MCF 10A (cell line): ENCODE measurements at regions not wholly inside any gene's neighbourhood (a gene's known extent, or its start where the extent isn't known, plus 50 kb on each side); places are given as distances from the start of the nearest gene placed in this dataset.
"Not testable (repeated sequence)": the region's sequence is repeated elsewhere in the genome, so short reads cannot be mapped to it uniquely, and the experiment has no call there.

Experiments
- BruUV-seq: library from RNA; stranded (reverse); fragments of 400-500 nt; replicated peaks from 2 replicates; lab custom pipeline; 2021; lab: Mats Ljungman, UMichigan
- CTCF ChIA-PET: fragments of 300-600 bp; sonication (Branson Sonifier 250); formaldehyde crosslinking; extraction: SDS; loops from one replicate; lab custom pipeline; 2021; ENCODE audit warnings: antibody characterized with exemption, inconsistent platforms; lab: Yijun Ruan, JAX
- POLR2A ChIA-PET: fragments of 300-600, 350-650 bp; sonication (Branson Sonifier 250); formaldehyde crosslinking; extraction: SDS; loops from one replicate; lab custom pipeline; 2020; ENCODE audit warnings: antibody characterized with exemption, inconsistent platforms; lab: Yijun Ruan, JAX
- DNase-seq: peaks from one replicate; pipeline ENCODE4 v3.0.0-alpha.2; 2018; ENCODE audit not compliant: unreplicated experiment
- H3K27ac Mint-ChIP-seq: one replicate; pipeline ENCODE4 v1.8.0; 2022; ENCODE audit warnings: mild to moderate bottlenecking, low read depth, mixed read lengths; ENCODE audit not compliant: unreplicated experiment
- H3K27me3 Mint-ChIP-seq: one replicate; pipeline ENCODE4 v1.8.0; 2022; ENCODE audit warnings: mixed read lengths; ENCODE audit not compliant: insufficient read depth, unreplicated experiment
- H3K36me3 Mint-ChIP-seq: one replicate; pipeline ENCODE4 v1.8.0; 2022; ENCODE audit warnings: mild to moderate bottlenecking, moderate library complexity, mixed read lengths; ENCODE audit not compliant: insufficient read depth, unreplicated experiment
- H3K4me1 Mint-ChIP-seq: one replicate; pipeline ENCODE4 v1.8.0; 2022; ENCODE audit warnings: mixed read lengths; ENCODE audit not compliant: insufficient read depth, unreplicated experiment
- H3K4me3 Mint-ChIP-seq: one replicate; pipeline ENCODE4 v1.8.0; 2022; ENCODE audit warnings: mild to moderate bottlenecking, moderate library complexity, mixed read lengths; ENCODE audit not compliant: unreplicated experiment
- H3K9me3 Mint-ChIP-seq: one replicate; pipeline ENCODE4 v1.8.0; 2022; ENCODE audit warnings: mixed read lengths; ENCODE audit not compliant: unreplicated experiment
- CTCF ChIP-seq: fragments of 200-600 bp; IDR thresholded peaks from one replicate; pipeline ENCODE4 v1.8.0; 2022; ENCODE audit warnings: antibody characterized with exemption, mild to moderate bottlenecking; ENCODE audit not compliant: unreplicated experiment
- intact Hi-C: fragments of 100-400 bp; cut with micrococcal nuclease; formaldehyde crosslinking; loops from 2 replicates; pipeline ENCODE4 v1.14.1; 2022

DNA sequence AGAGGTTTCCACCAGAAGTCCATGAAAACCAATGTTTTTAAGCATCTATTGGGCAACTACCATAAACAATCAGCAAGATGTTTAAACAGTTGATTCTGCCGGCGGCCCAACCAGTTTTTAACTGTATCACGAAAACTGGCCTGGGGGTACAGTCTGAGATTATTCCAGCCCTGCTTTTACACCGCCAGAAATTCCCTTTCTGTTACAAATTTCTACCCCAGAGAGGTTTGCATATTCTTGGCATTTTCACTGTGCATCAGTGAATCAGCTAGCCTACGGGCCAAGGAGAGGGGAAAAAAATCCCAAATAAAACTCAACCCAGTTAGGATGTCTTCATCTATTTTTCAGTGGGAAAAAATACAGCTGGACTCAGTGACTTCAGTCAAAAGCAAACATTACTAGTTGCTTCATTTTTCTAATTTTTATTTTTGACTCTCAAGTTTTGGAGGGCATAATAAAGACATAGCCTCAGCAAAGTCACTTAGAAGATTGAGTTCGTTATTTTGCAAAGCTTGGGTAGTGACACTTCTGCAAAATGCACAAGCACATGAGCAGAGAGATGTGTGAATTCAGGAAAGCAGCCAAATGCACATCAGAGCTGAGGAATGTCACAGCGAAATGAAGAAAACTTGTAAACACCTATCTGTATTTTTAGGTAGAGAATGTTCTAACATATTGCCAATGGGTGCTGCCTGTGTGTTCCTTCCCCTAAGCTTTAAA lies 167.8 kb upstream of the GK2 start:
- no peak for DNase-seq
- H3K4me1 Mint-ChIP-seq: peaks cover 5% of the 10 kb centered on the region
- no peak overlapping the region for H3K27ac Mint-ChIP-seq
- H3K27me3 Mint-ChIP-seq: peaks cover 12% of the 10 kb centered on the region
- no peak for TF ChIP-seq CTCF
- intact Hi-C loops: loop anchor here (1.0 to 10.0 kb wide), 4 partner anchors 334 to 624 kb away; partner anchors contain the start of gene ANTXR2
- ChIA-PET CTCF (interaction anchor here (0.5 to 6.3 kb wide), 31 partner anchors 9 to 1464 kb away, joined by 3 to 59 read pairs (median 4); no protein-coding TSS in a partner anchor), POLR2A (interaction anchor here (0.6 kb wide), 1 partner anchor 534 kb away, joined by 4 read pairs; no protein-coding TSS in a partner anchor)
- no peaks in the 10 kb centered on the region for H3K9me3 Mint-ChIP-seq
- no TSS peak for BruUV-seq
- no peaks in the 10 kb centered on the region for H3K36me3 Mint-ChIP-seq
- no peak overlapping the region for H3K4me3 Mint-ChIP-seq

- Mint-ChIP-seq H3K36me3 (no peaks in the 10 kb centered on the region), H3K4me1 (peaks cover 5% of the 10 kb centered on the region), H3K9me3 (no peaks in the 10 kb centered on the region), H3K27ac (no peak overlapping the region), H3K27me3 (peaks cover 12% of the 10 kb centered on the region), H3K4me3 (no peak overlapping the region)
- TF ChIP-seq CTCF: no peak
- intact Hi-C loops: loop anchor here (10.0 kb wide), 1 partner anchor 500 kb away; the partner anchor contains the start of gene ANTXR2
- CTCF ChIA-PET: interaction anchor here (0.6 to 6.3 kb wide), 13 partner anchors 10 to 622 kb away, joined by 3 to 59 read pairs (median 5); no protein-coding TSS in a partner anchor
- no TSS peak for BruUV-seq
- DNase-seq: no peak
- POLR2A ChIA-PET: interaction anchor here (0.6 kb wide), 3 partner anchors 117 to 533 kb away, joined by 3 to 4 read pairs (median 4); no protein-coding TSS in a partner anchor
Observed at GRCh38 chr4:79574741-79575451, 166.9 kb upstream of the GK2 start.

DNA sequence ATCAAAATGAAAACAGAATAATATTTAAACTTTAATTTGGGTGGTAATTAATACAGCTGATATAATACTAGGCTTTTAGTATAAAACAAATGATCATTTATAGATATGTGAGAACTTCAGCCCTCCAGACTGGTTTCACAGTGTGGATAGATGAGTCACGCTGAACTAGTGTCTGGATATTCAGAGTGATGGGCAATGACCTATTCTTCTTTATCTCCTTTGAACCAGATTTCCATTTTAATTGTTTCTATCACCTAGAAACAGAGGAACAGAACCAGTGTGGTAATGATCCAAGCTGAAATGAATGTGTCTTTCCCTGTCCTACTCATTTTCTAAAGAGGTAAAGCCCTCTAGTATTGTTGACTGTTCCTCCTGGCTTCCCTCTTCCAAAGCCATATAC lies 155.2 kb upstream of the GK2 start:
- no peak for TF ChIP-seq CTCF
- H3K27me3 Mint-ChIP-seq: peaks cover 14% of the 10 kb centered on the region
- BruUV-seq: no TSS peak
- no peak overlapping the region for H3K27ac Mint-ChIP-seq
- no peaks in the 10 kb centered on the region for H3K4me1 Mint-ChIP-seq
- no peaks in the 10 kb centered on the region for H3K9me3 Mint-ChIP-seq
- no peak overlapping the region for H3K4me3 Mint-ChIP-seq
- POLR2A ChIA-PET: no interaction called here
- H3K36me3 Mint-ChIP-seq: no peaks in the 10 kb centered on the region
- CTCF ChIA-PET: no interaction called here
- no peak for DNase-seq
- intact Hi-C loops: no loop called here

GRCh38 chr4:79561751-79562150 lies 153.7 kb upstream of the GK2 start:
- no peak for DNase-seq
- no TSS peak for BruUV-seq
- Mint-ChIP-seq H3K9me3 (no peaks in the 10 kb centered on the region), H3K4me1 (no peaks in the 10 kb centered on the region), H3K27me3 (peaks cover 10% of the 10 kb centered on the region), H3K36me3 (no peaks in the 10 kb centered on the region), H3K27ac (no peak overlapping the region), H3K4me3 (no peak overlapping the region)
- TF ChIP-seq CTCF: no peak
- CTCF ChIA-PET: no interaction called here
- intact Hi-C loops: no loop called here
- POLR2A ChIA-PET: no interaction called here

DNA sequence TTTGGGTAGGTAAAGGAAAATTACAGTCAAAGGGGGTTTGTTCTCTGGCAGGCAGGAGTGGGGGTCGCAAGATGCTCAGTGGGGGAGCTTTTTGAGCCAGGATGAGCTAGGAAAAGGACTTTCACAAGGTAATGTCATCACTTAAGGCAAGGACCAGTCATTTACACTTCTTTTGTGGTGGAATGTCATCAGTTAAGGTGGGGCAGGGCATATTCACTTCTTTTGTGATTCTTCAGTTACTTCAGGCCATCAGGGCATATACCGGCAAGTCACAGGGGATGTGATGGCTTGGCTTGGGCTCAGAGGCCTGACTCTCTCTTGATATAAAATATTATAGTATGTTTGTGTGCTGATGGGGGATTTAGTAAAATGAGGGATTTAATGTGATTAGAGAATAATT lies 151.4 kb upstream of the GK2 start:
- H3K4me1 Mint-ChIP-seq, intact Hi-C loops, H3K4me3 Mint-ChIP-seq, H3K27me3 Mint-ChIP-seq, CTCF ChIA-PET, H3K36me3 Mint-ChIP-seq, POLR2A ChIA-PET, DNase-seq, H3K27ac Mint-ChIP-seq, H3K9me3 Mint-ChIP-seq, BruUV-seq: not testable (repeated sequence)
